Fibroblast of lung (primary cell): ENCODE measurements at regions not wholly inside any gene's neighbourhood (a gene's known extent, or its start where the extent isn't known, plus 50 kb on each side); places are given as distances from the start of the nearest gene placed in this dataset.
A peak's percentile ranks its signal among the peaks of the same experiment; 100 is the strongest.

Source experiments
- DNase-seq, 2 donors: peaks; one replicate each; pipeline versions ENCODE4 v3.0.0 to v3.0.0-alpha.2; 2010; ENCODE audit warnings: low read depth in 2 of 2
- H2AFZ ChIP-seq: 2 replicates; pipeline ENCODE4 v1.5.1; 2012; ENCODE audit warnings: low read length, control low read depth, inconsistent platforms
- H3K27ac ChIP-seq: 2 replicates; pipeline ENCODE4 v1.5.1; 2011; ENCODE audit warnings: low read length, control low read depth; ENCODE audit not compliant: insufficient read depth
- H3K27me3 ChIP-seq: 2 replicates; pipeline ENCODE4 v1.5.1; 2011; ENCODE audit warnings: mild to moderate bottlenecking, low read length; ENCODE audit not compliant: control insufficient read depth, insufficient read depth
- H3K36me3 ChIP-seq: 2 replicates; pipeline ENCODE4 v1.5.1; 2011; ENCODE audit warnings: low read length; ENCODE audit not compliant: control insufficient read depth, insufficient read depth
- H3K4me1 ChIP-seq: 2 replicates; pipeline ENCODE4 v1.5.1; 2011; ENCODE audit warnings: low read length; ENCODE audit not compliant: control insufficient read depth, insufficient read depth; ENCODE audit errors: extremely low read depth
- H3K4me2 ChIP-seq: 2 replicates; pipeline ENCODE4 v1.5.1; 2011; ENCODE audit warnings: low read length, control low read depth; ENCODE audit not compliant: insufficient read depth; ENCODE audit errors: extremely low read depth
- H3K4me3 ChIP-seq, 4 experiments: fragments of 200-600 bp in 1 of 4; sonication (generic) in 1 of 4; replicated peaks in 1 of 4; 2 replicates each; pipeline ENCODE4 v1.5.1; 2011 to 2016; ENCODE audit warnings: low read length in 4 of 4, low read depth in 3 of 4, mild to moderate bottlenecking in 3 of 4, control low read depth in 2 of 4, inconsistent platforms in 1 of 4, mixed read lengths in 1 of 4; ENCODE audit not compliant: insufficient read depth in 1 of 4; ENCODE audit errors: control extremely low read depth in 1 of 4
- H3K79me2 ChIP-seq: 2 replicates; pipeline ENCODE4 v1.5.1; 2012; ENCODE audit warnings: mild to moderate bottlenecking, low read length, inconsistent platforms; ENCODE audit not compliant: control insufficient read depth, insufficient read depth
- H3K9ac ChIP-seq: 2 replicates; pipeline ENCODE4 v1.5.1; 2011; ENCODE audit warnings: mild to moderate bottlenecking, low read length, control low read depth; ENCODE audit not compliant: insufficient read depth
- H3K9me3 ChIP-seq: 2 replicates; pipeline ENCODE4 v1.5.1; 2012; ENCODE audit warnings: low read depth, low read length; ENCODE audit not compliant: control insufficient read depth, insufficient read depth
- H4K20me1 ChIP-seq: 2 replicates; pipeline ENCODE4 v1.5.1; 2011; ENCODE audit warnings: low read length; ENCODE audit not compliant: control insufficient read depth, insufficient read depth; ENCODE audit errors: extremely low read depth
- EZH2 ChIP-seq: IDR thresholded peaks from 2 replicates; pipeline ENCODE4 v1.5.1; 2012; ENCODE audit warnings: low read length, control low read depth, mild to moderate bottlenecking; ENCODE audit errors: missing control alignments
- TF ChIP-seq, protein P1 (sequence below), 2 donors: IDR thresholded peaks in 1 of 2; conservative IDR thresholded peaks in 1 of 2; 1 replicate in 1 of 2; 2 replicates in 1 of 2; pipeline ENCODE4 v1.5.1; 2011 to 2012; ENCODE audit warnings: low read length in 2 of 2, control low read depth in 1 of 2, inconsistent platforms in 1 of 2, low read depth in 1 of 2, mild to moderate bottlenecking in 1 of 2

DNA sequence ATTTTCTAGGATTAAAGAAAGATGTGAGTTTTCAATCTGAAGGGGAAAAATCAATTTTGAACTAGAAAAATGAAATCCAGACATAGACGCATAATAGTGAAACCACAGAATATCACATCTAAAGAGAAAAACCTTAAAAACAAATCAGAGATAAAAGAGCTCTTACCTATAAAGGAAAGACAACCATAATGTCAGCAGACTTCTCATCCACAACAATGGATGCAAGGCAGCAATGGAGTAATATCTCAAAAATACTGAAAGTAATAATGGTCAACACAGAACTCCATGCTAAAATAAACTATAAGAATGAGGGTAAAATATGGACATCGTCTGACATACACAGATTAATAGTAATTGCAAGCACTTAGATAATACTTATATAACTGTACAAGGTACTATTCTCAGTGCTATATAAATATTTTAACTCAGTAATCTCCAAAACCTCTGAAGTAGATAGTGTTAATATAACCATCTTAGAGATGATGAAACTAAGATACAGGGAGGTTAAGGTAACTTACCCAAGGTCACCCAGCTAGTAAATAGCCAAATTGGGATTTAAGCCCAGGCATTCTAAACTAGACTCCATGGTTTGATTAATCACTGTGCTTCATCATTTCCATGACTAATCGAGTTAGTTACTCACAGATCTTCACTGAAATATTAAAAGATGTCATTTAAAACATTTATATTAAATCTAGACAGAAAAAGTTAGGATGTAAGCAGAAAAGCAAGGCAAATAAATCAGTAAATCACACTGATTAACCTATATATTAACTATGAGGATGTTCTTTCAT, 89.4 kb upstream of the SPTBN1 start:
- H3K4me2 ChIP-seq = no peak overlapping the region
- TF ChIP-seq, protein P1, sequence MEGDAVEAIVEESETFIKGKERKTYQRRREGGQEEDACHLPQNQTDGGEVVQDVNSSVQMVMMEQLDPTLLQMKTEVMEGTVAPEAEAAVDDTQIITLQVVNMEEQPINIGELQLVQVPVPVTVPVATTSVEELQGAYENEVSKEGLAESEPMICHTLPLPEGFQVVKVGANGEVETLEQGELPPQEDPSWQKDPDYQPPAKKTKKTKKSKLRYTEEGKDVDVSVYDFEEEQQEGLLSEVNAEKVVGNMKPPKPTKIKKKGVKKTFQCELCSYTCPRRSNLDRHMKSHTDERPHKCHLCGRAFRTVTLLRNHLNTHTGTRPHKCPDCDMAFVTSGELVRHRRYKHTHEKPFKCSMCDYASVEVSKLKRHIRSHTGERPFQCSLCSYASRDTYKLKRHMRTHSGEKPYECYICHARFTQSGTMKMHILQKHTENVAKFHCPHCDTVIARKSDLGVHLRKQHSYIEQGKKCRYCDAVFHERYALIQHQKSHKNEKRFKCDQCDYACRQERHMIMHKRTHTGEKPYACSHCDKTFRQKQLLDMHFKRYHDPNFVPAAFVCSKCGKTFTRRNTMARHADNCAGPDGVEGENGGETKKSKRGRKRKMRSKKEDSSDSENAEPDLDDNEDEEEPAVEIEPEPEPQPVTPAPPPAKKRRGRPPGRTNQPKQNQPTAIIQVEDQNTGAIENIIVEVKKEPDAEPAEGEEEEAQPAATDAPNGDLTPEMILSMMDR (conservative IDR thresholded peaks at IDR 0.05 in 1 of 2, IDR thresholded peaks at IDR 0.05 in 1 of 2; ENCODE audit: low read depth in 1 of 2, low read length in 2 of 2) = no peak
- no peak for TF ChIP-seq EZH2
- DNase-seq = peak in 1 of 2 donors; percentile 35
- no peak overlapping the region for H3K9ac ChIP-seq
- no peak overlapping the region for H3K4me3 ChIP-seq
- H3K36me3 ChIP-seq = no peaks in the 10 kb centered on the region
- H3K79me2 ChIP-seq = no peaks in the 10 kb centered on the region
- H4K20me1 ChIP-seq = no peaks in the 10 kb centered on the region
- H3K4me1 ChIP-seq = peaks cover 8% of the 10 kb centered on the region
- H3K9me3 ChIP-seq = no peaks in the 10 kb centered on the region
- H3K27ac ChIP-seq = no peak overlapping the region
- no peaks in the 10 kb centered on the region for H3K27me3 ChIP-seq
- H2AFZ ChIP-seq = no peak overlapping the region

GRCh38 chr2:54370405-54371104, 85.6 kb upstream of the SPTBN1 start:
- Histone ChIP-seq H3K9ac (no peak overlapping the region), H3K79me2 (no peaks in the 10 kb centered on the region), H4K20me1 (no peaks in the 10 kb centered on the region), H3K4me3 (no peak overlapping the region), H2AFZ (no peak overlapping the region), H3K4me1 (peaks cover 8% of the 10 kb centered on the region), H3K36me3 (no peaks in the 10 kb centered on the region), H3K27me3 (no peaks in the 10 kb centered on the region), H3K9me3 (no peaks in the 10 kb centered on the region), H3K4me2 (no peak overlapping the region), H3K27ac (peak overlapping the region; percentile 6)
- no peak for DNase-seq
- TF ChIP-seq, protein P1 (conservative IDR thresholded peaks at IDR 0.05 in 1 of 2, IDR thresholded peaks at IDR 0.05 in 1 of 2; ENCODE audit: low read depth in 1 of 2, low read length in 2 of 2) = no peak
- TF ChIP-seq EZH2 = no peak

- no peaks in the 10 kb centered on the region for H3K9me3 ChIP-seq
- TF ChIP-seq, protein P1 (conservative IDR thresholded peaks at IDR 0.05 in 1 of 2, IDR thresholded peaks at IDR 0.05 in 1 of 2; ENCODE audit: low read depth in 1 of 2, low read length in 2 of 2) = no peak
- DNase-seq = no peak
- no peaks in the 10 kb centered on the region for H4K20me1 ChIP-seq
- no peak overlapping the region for H3K4me3 ChIP-seq
- H3K79me2 ChIP-seq = no peaks in the 10 kb centered on the region
- H3K4me1 ChIP-seq = peaks cover 8% of the 10 kb centered on the region
- H3K4me2 ChIP-seq = no peak overlapping the region
- H3K36me3 ChIP-seq = no peaks in the 10 kb centered on the region
- H2AFZ ChIP-seq = no peak overlapping the region
- no peak overlapping the region for H3K9ac ChIP-seq
- no peaks in the 10 kb centered on the region for H3K27me3 ChIP-seq
- H3K27ac ChIP-seq = no peak overlapping the region
Measured at GRCh38 chr2:54371460-54372065, 84.6 kb upstream of the SPTBN1 start.
